ENCODE measurements at regions not wholly inside any gene's neighbourhood (a gene's known extent, or its start where the extent isn't known, plus 50 kb on each side); places are given as distances from the start of the nearest gene placed in this dataset.

DNA sequence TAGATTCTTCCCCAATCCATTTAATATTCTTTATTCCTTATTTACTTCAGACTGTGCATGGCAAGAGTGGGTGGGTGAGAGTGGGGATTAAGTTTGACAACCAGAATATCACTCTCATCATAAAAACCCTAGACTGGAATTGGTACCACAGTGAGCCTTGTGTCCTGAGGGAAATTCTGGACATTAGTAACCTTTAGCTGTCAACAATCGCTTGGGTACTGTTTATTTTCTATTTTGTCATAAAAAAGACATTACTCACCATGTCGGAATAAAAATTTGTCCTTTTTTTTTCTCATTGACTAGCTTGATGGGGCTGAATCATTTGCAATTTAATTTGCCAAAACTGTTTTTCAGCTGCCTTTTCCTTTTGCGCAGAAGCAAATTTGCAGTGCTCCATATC, 176.1 kb upstream of the SEMA3C start:
- Mint-ChIP-seq H3K9me3 (ENCODE audit: low read depth, unreplicated experiment) (no peaks in the 10 kb centered on the region), H3K27me3 (ENCODE audit: unreplicated experiment) (no peaks in the 10 kb centered on the region), H3K4me3 (ENCODE audit: low read depth, unreplicated experiment) (no peak overlapping the region), H3K27ac (ENCODE audit: unreplicated experiment) (no peak overlapping the region), H3K4me1 (ENCODE audit: low read depth, unreplicated experiment) (peaks cover 8% of the 10 kb centered on the region), H3K36me3 (ENCODE audit: insufficient read depth, unreplicated experiment) (no peaks in the 10 kb centered on the region)
- TF ChIP-seq, protein P1, sequence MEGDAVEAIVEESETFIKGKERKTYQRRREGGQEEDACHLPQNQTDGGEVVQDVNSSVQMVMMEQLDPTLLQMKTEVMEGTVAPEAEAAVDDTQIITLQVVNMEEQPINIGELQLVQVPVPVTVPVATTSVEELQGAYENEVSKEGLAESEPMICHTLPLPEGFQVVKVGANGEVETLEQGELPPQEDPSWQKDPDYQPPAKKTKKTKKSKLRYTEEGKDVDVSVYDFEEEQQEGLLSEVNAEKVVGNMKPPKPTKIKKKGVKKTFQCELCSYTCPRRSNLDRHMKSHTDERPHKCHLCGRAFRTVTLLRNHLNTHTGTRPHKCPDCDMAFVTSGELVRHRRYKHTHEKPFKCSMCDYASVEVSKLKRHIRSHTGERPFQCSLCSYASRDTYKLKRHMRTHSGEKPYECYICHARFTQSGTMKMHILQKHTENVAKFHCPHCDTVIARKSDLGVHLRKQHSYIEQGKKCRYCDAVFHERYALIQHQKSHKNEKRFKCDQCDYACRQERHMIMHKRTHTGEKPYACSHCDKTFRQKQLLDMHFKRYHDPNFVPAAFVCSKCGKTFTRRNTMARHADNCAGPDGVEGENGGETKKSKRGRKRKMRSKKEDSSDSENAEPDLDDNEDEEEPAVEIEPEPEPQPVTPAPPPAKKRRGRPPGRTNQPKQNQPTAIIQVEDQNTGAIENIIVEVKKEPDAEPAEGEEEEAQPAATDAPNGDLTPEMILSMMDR (IDR thresholded peaks at IDR 0.05; ENCODE audit: unreplicated experiment), result no peak
- CTCF ChIA-PET, result no interaction called here
- no peak for DNase-seq
- BruUV-seq (replicated peaks), result no TSS peak
- intact Hi-C loops (cut with micrococcal nuclease; ENCODE audit: unreplicated experiment), result no loop called here

DNA sequence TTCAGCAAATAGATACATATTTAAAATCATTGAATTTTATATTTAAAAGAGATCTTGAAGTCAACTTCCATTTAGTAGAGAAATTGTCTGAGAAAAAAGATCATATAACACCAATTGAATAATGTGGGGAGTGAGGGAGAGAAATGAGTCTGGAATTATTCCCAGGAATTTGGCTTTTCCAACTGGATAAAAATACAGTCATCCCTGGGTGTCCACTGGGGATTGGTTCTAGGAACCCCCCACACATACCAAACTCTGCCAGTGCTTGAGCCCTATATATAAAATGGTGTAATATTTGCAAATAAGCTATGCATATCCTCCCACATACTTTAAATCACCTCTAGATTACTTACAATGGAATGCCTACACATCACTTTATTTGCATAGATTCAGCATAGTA, 162.8 kb upstream of the SEMA3C start:
- intact Hi-C loops (cut with micrococcal nuclease; ENCODE audit: unreplicated experiment), result no loop called here

DNA sequence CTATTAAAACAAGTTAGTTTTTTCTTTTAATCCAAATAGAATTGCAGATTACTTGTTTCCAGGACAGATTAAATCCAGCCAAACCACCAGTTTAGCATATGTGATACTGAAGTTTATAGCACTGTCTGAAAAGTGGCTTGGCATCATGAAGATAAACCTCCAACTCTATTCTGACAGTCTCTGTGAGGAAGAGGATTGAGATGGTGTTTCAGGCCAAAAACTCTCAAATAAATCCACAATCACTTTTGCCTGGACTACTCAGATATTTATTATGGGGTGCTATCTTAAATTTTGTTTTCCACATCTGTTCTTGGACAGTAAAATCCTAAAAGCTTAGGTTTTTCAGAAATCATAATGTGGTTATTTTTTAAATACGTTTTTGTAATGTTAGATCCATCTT, 161.7 kb upstream of the SEMA3C start:
- TF ChIP-seq, protein P1 (IDR thresholded peaks at IDR 0.05; ENCODE audit: unreplicated experiment), result no peak
- BruUV-seq (replicated peaks), result no TSS peak
- CTCF ChIA-PET, result no interaction called here
- peaks cover 1% of the 10 kb centered on the region for H3K4me1 Mint-ChIP-seq (ENCODE audit: low read depth, unreplicated experiment)
- H3K9me3 Mint-ChIP-seq (ENCODE audit: low read depth, unreplicated experiment), result no peaks in the 10 kb centered on the region
- H3K4me3 Mint-ChIP-seq (ENCODE audit: low read depth, unreplicated experiment), result no peak overlapping the region
- no peak for DNase-seq
- intact Hi-C loops (cut with micrococcal nuclease; ENCODE audit: unreplicated experiment), result no loop called here
- H3K36me3 Mint-ChIP-seq (ENCODE audit: insufficient read depth, unreplicated experiment), result no peaks in the 10 kb centered on the region
- no peaks in the 10 kb centered on the region for H3K27me3 Mint-ChIP-seq (ENCODE audit: unreplicated experiment)
- no peak overlapping the region for H3K27ac Mint-ChIP-seq (ENCODE audit: unreplicated experiment)

More for the DNA sequence above, 162.8 kb upstream of the SEMA3C start:
- no peak overlapping the region for H3K27ac Mint-ChIP-seq (ENCODE audit: unreplicated experiment)
- no peaks in the 10 kb centered on the region for H3K36me3 Mint-ChIP-seq (ENCODE audit: insufficient read depth, unreplicated experiment)
- DNase-seq, result no peak
- H3K9me3 Mint-ChIP-seq (ENCODE audit: low read depth, unreplicated experiment), result no peaks in the 10 kb centered on the region
- TF ChIP-seq, protein P1 (IDR thresholded peaks at IDR 0.05; ENCODE audit: unreplicated experiment), result no peak
- no peak overlapping the region for H3K4me3 Mint-ChIP-seq (ENCODE audit: low read depth, unreplicated experiment)
- BruUV-seq (replicated peaks), result no TSS peak
- no peaks in the 10 kb centered on the region for H3K27me3 Mint-ChIP-seq (ENCODE audit: unreplicated experiment)
- CTCF ChIA-PET, result no interaction called here
- H3K4me1 Mint-ChIP-seq (ENCODE audit: low read depth, unreplicated experiment), result no peaks in the 10 kb centered on the region

DNA sequence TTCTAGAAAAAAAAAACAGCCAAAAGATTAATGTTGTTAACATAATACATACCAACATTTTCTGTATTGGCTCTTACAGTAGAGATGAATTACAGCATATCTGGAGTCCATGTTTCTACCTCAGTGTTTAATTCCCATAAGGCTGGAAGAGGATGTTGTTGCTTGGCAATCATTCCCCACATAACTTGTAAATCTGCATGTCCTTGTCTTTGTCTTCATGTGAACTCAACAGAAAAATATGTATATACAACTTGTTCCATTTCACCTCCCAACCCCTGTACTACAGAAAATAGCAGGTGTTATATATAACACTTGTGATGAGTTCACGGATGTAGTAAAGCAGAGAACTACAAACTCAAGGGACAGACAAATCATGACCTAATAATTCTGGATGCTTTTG, 160.9 kb upstream of the SEMA3C start:
- DNase-seq, result no peak
- no peak overlapping the region for H3K27ac Mint-ChIP-seq (ENCODE audit: unreplicated experiment)
- H3K4me1 Mint-ChIP-seq (ENCODE audit: low read depth, unreplicated experiment), result peaks cover 9% of the 10 kb centered on the region
- intact Hi-C loops (cut with micrococcal nuclease; ENCODE audit: unreplicated experiment), result no loop called here
- BruUV-seq (replicated peaks), result no TSS peak
- no peak overlapping the region for H3K4me3 Mint-ChIP-seq (ENCODE audit: low read depth, unreplicated experiment)
- H3K9me3 Mint-ChIP-seq (ENCODE audit: low read depth, unreplicated experiment), result no peaks in the 10 kb centered on the region
- no peaks in the 10 kb centered on the region for H3K27me3 Mint-ChIP-seq (ENCODE audit: unreplicated experiment)
- CTCF ChIA-PET, result no interaction called here
- TF ChIP-seq, protein P1 (IDR thresholded peaks at IDR 0.05; ENCODE audit: unreplicated experiment), result no peak
- no peaks in the 10 kb centered on the region for H3K36me3 Mint-ChIP-seq (ENCODE audit: insufficient read depth, unreplicated experiment)

DNA sequence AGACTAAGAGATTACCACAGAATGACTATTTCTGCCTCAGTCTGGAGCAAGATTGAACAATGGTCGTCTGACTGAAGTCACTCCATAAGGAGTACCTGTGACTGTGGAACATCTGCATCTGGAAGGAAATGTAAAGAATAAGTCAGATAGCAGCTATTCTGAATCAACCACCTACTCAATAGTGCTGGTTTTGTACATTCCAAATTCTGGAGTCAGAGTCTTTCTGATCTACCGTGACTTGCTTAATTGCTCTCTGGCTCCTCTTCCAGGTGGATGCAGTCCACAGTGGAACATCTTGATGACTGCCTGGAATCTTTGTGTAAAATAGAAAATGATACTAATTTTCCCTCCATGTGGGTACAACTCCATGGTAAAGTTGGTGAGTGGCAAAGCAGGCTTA, 156.3 kb upstream of the SEMA3C start:
- peaks cover 8% of the 10 kb centered on the region for H3K36me3 Mint-ChIP-seq (ENCODE audit: insufficient read depth, unreplicated experiment)
- BruUV-seq (replicated peaks), result no TSS peak
- DNase-seq, result no peak
- peak overlapping the region; percentile 71 for H3K27ac Mint-ChIP-seq (ENCODE audit: unreplicated experiment)
- H3K27me3 Mint-ChIP-seq (ENCODE audit: unreplicated experiment), result no peaks in the 10 kb centered on the region
- H3K9me3 Mint-ChIP-seq (ENCODE audit: low read depth, unreplicated experiment), result no peaks in the 10 kb centered on the region
- TF ChIP-seq, protein P1 (IDR thresholded peaks at IDR 0.05; ENCODE audit: unreplicated experiment), result no peak
- CTCF ChIA-PET, result no interaction called here
- no peak overlapping the region for H3K4me3 Mint-ChIP-seq (ENCODE audit: low read depth, unreplicated experiment)
- intact Hi-C loops (cut with micrococcal nuclease; ENCODE audit: unreplicated experiment), result no loop called here
- H3K4me1 Mint-ChIP-seq (ENCODE audit: low read depth, unreplicated experiment), result peaks cover 22% of the 10 kb centered on the region

Measured in Calu3 (cell line).